Endothelial cell of umbilical vein (primary cell): ENCODE measurements at regions not wholly inside any gene's neighbourhood (a gene's known extent, or its start where the extent isn't known, plus 50 kb on each side); places are given as distances from the start of the nearest gene placed in this dataset.

Source experiments
- BruUV-seq: library from RNA; stranded (reverse); fragments of 400-500 nt; replicated peaks from 2 replicates; lab custom pipeline; 2021; lab: Mats Ljungman, UMichigan
- CTCF ChIA-PET: fragments of 300-600, 350-600 bp; sonication (Branson Sonifier 250); formaldehyde crosslinking; loops from one replicate; lab custom pipeline; 2021; ENCODE audit warnings: antibody characterized with exemption, inconsistent platforms; lab: Charles Lee
- POLR2A ChIA-PET: fragments of 300-600, 350-600 bp; sonication (Branson Sonifier 250); formaldehyde crosslinking; loops from one replicate; lab custom pipeline; 2021; ENCODE audit warnings: antibody characterized with exemption, inconsistent platforms; lab: Charles Lee
- DNase-seq: peaks from one replicate; pipeline ENCODE4 v3.0.0-alpha.2; 2011; ENCODE audit warnings: low read depth, low spot score
- FAIRE-seq: peaks from 2 replicates; lab custom pipeline; 2011; peaks lifted over from hg19 to GRCh38; lab: Jason Lieb, UNC
- H2AFZ ChIP-seq: 2 replicates; pipeline ENCODE4 v1.6.0; 2012; ENCODE audit warnings: low read depth, low read length, control low read depth, inconsistent platforms
- H3K27ac ChIP-seq: 2 replicates; pipeline ENCODE4 v1.5.1; 2011; ENCODE audit warnings: low read depth, mild to moderate bottlenecking, control low read depth, low read length, moderate library complexity; ENCODE audit not compliant: insufficient read depth
- H3K27me3 ChIP-seq, 2 experiments: 2 replicates each; pipeline versions ENCODE4 v1.6.0 to v1.6.1; 2011; ENCODE audit warnings: low read length in 2 of 2, mixed read lengths in 1 of 2; ENCODE audit not compliant: control insufficient read depth in 2 of 2, insufficient read depth in 2 of 2
- H3K36me3 ChIP-seq, 2 experiments: 2 replicates in 1 of 2; 3 replicates in 1 of 2; pipeline ENCODE4 v1.5.1; 2011; ENCODE audit warnings: low read length in 2 of 2, mild to moderate bottlenecking in 1 of 2, moderate library complexity in 1 of 2; ENCODE audit not compliant: control insufficient read depth in 2 of 2, insufficient read depth in 2 of 2; ENCODE audit errors: extremely low read depth in 1 of 2
- H3K4me1 ChIP-seq: 3 replicates; pipeline ENCODE4 v1.5.1; 2011; ENCODE audit warnings: mild to moderate bottlenecking, low read length; ENCODE audit not compliant: control insufficient read depth, insufficient read depth; ENCODE audit errors: extremely low read depth
- H3K4me2 ChIP-seq: 2 replicates; pipeline ENCODE4 v1.6.1; 2011; ENCODE audit warnings: low read length, control low read depth, mixed read lengths; ENCODE audit not compliant: insufficient read depth
- H3K4me3 ChIP-seq, 3 experiments: fragments of 200-600 bp in 1 of 3; sonication (generic), shearing (Covaris generic) in 1 of 3; replicated peaks in 1 of 3; 2 replicates each; pipeline ENCODE4 v1.5.1; 2011 to 2016; ENCODE audit warnings: control low read depth in 3 of 3, low read length in 3 of 3, mild to moderate bottlenecking in 2 of 3, inconsistent platforms in 1 of 3, low read depth in 1 of 3, moderate library complexity in 1 of 3; ENCODE audit not compliant: insufficient read depth in 1 of 3
- H3K79me2 ChIP-seq: 2 replicates; pipeline ENCODE4 v1.6.0; 2012; ENCODE audit warnings: low read length, inconsistent platforms; ENCODE audit not compliant: control insufficient read depth, insufficient read depth
- H3K9ac ChIP-seq: replicated peaks from 2 replicates; pipeline ENCODE3; 2011; ENCODE audit warnings: low read length, control low read depth; ENCODE audit not compliant: insufficient read depth; ENCODE audit errors: extremely low read depth
- H3K9me1 ChIP-seq: replicated peaks from 3 replicates; pipeline ENCODE4 v1.6.0; 2011; ENCODE audit warnings: mild to moderate bottlenecking, low read length; ENCODE audit not compliant: control insufficient read depth, insufficient read depth; ENCODE audit errors: extremely low read depth
- H3K9me3 ChIP-seq: replicated peaks from 2 replicates; pipeline ENCODE4 v1.5.1; 2012; ENCODE audit warnings: low read length, inconsistent platforms; ENCODE audit not compliant: control insufficient read depth, insufficient read depth
- H4K20me1 ChIP-seq: replicated peaks from 2 replicates; pipeline ENCODE3; 2011; ENCODE audit warnings: mild to moderate bottlenecking, low read length; ENCODE audit not compliant: control insufficient read depth, insufficient read depth; ENCODE audit errors: extremely low read depth
- EZH2 ChIP-seq: IDR thresholded peaks from 2 replicates; pipeline ENCODE4 v1.6.1; 2012; ENCODE audit warnings: borderline replicate concordance, low read depth, mild to moderate bottlenecking, moderate library complexity, low read length, inconsistent platforms; ENCODE audit not compliant: severe bottlenecking
- FOS ChIP-seq: IDR thresholded peaks from 2 replicates; pipeline ENCODE4 v1.6.1; 2011; ENCODE audit warnings: mild to moderate bottlenecking, low read length, moderate library complexity, borderline replicate concordance; ENCODE audit not compliant: insufficient read depth
- GATA2 ChIP-seq: IDR thresholded peaks from 2 replicates; pipeline ENCODE4 v1.7.0; 2011; ENCODE audit warnings: low read depth, mild to moderate bottlenecking, moderate library complexity, mixed read lengths, low read length; ENCODE audit not compliant: insufficient read length, insufficient read depth
- JUN ChIP-seq: IDR thresholded peaks from 2 replicates; pipeline ENCODE4 v1.6.1; 2011; ENCODE audit warnings: borderline replicate concordance, low read depth; ENCODE audit not compliant: insufficient read length, insufficient read depth
- MAX ChIP-seq: IDR thresholded peaks from 2 replicates; pipeline ENCODE4 v1.6.1; 2011; ENCODE audit not compliant: insufficient read depth, insufficient read length
- MYC ChIP-seq: IDR thresholded peaks from one replicate; pipeline ENCODE4 v1.6.1; 2011; ENCODE audit warnings: mild to moderate bottlenecking, low read depth, low read length
- POLR2A ChIP-seq: IDR thresholded peaks from 2 replicates; pipeline ENCODE4 v1.6.1; 2012; ENCODE audit warnings: low read depth, mild to moderate bottlenecking, control low read depth, low read length
- POLR2AphosphoS5 ChIP-seq: IDR thresholded peaks from 2 replicates; pipeline ENCODE4 v1.6.1; 2012; ENCODE audit warnings: low read depth, mild to moderate bottlenecking, control low read depth, low read length, moderate library complexity; ENCODE audit not compliant: insufficient read depth
- dilution Hi-C: fragments of 300-500 bp; cut with MboI; formaldehyde crosslinking; loops from one replicate; pipeline ENCODE4 v1.15.0; 2019; ENCODE audit warnings: low sequenced_read_pairs; ENCODE audit not compliant: extremely low pct_ligation_motif_present
- intact Hi-C: fragments of 100-400 bp; cut with micrococcal nuclease; formaldehyde crosslinking; loops from one replicate; pipeline ENCODE4 v1.10.0; 2022
- TF ChIP-seq, protein P1 (sequence below), 2 donors: IDR thresholded peaks; 1 replicate in 1 of 2; 2 replicates in 1 of 2; pipeline ENCODE4 v1.5.1; 2011; ENCODE audit warnings: low read length in 2 of 2, mild to moderate bottlenecking in 2 of 2, moderate library complexity in 2 of 2, control low read depth in 1 of 2, inconsistent platforms in 1 of 2, low read depth in 1 of 2; ENCODE audit not compliant: insufficient read depth in 1 of 2; ENCODE audit errors: extremely low read depth in 1 of 2

DNA sequence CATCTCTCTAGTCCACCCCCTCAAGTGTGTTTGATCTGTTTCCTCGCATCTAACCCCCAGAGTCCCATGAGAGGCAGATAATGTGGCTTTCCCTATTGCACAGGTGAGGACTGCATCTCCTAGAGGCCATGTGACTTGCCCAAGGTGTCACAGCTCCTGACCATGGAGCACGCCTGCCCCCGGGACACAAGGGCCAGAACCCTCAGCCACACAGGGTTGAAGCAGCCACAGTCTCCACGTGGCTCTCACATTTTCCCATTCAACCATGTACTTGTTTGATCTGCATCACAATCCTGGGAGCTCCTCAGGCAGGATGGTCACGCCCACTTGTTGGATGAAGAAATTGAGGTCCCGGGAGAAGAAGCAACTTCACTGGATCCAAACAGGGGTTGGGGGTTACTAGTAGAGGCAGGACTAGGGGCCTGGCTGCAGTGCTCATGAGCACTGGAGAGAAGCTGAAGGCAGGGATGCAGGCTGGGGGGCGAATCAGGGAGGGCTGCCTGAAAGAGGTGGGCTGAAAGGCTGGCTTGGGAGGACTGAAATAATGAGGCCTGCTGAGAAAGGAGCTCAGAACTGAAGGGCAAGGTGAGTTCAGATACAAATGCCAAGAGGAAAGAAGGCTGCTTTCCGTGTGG, 207.9 kb downstream of the PTPRU start:
- dilution Hi-C loops, result no loop called here

More for the DNA sequence above, 207.9 kb downstream of the PTPRU start:
- H3K36me3 ChIP-seq, result no peaks in the 10 kb centered on the region
- H3K4me3 ChIP-seq, result no peak overlapping the region
- no peaks in the 10 kb centered on the region for H3K9me3 ChIP-seq
- DNase-seq (no peak), FAIRE-seq (no peak)
- ChIA-PET POLR2A (no interaction called here), CTCF (no interaction called here)
- intact Hi-C loops, result no loop called here
- no peak overlapping the region for H3K9ac ChIP-seq
- H3K4me2 ChIP-seq, result no peak overlapping the region
- BruUV-seq, result no TSS peak
- H4K20me1 ChIP-seq, result no peaks in the 10 kb centered on the region
- no peak overlapping the region for H3K27ac ChIP-seq
- H3K27me3 ChIP-seq, result no peaks in the 10 kb centered on the region
- no peaks in the 10 kb centered on the region for H3K9me1 ChIP-seq
- no peaks in the 10 kb centered on the region for H3K79me2 ChIP-seq
- H3K4me1 ChIP-seq, result no peaks in the 10 kb centered on the region
- no peak overlapping the region for H2AFZ ChIP-seq
- TF ChIP-seq, protein P1, sequence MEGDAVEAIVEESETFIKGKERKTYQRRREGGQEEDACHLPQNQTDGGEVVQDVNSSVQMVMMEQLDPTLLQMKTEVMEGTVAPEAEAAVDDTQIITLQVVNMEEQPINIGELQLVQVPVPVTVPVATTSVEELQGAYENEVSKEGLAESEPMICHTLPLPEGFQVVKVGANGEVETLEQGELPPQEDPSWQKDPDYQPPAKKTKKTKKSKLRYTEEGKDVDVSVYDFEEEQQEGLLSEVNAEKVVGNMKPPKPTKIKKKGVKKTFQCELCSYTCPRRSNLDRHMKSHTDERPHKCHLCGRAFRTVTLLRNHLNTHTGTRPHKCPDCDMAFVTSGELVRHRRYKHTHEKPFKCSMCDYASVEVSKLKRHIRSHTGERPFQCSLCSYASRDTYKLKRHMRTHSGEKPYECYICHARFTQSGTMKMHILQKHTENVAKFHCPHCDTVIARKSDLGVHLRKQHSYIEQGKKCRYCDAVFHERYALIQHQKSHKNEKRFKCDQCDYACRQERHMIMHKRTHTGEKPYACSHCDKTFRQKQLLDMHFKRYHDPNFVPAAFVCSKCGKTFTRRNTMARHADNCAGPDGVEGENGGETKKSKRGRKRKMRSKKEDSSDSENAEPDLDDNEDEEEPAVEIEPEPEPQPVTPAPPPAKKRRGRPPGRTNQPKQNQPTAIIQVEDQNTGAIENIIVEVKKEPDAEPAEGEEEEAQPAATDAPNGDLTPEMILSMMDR (IDR thresholded peaks at IDR 0.05; ENCODE audit: extremely low read depth in 1 of 2, insufficient read depth in 1 of 2, low read depth in 1 of 2, low read length in 2 of 2), result no peak
- TF ChIP-seq POLR2AphosphoS5 (no peak), EZH2 (no peak), MAX (no peak), MYC (no peak), JUN (no peak), GATA2 (no peak), POLR2A (no peak), FOS (no peak)
